Ascending aorta (tissue), 2 donors: ENCODE measurements at regions not wholly inside any gene's neighbourhood (a gene's known extent, or its start where the extent isn't known, plus 50 kb on each side); places are given as distances from the start of the nearest gene placed in this dataset.

Experiments
- DNase-seq, 2 donors: peaks; one replicate each; pipeline ENCODE4 v3.0.0-alpha.2; 2019; ENCODE audit warnings: low spot score in 2 of 2
- H3K27ac ChIP-seq, 2 donors: fragments of 200-600 bp; sonication (generic); one replicate each; pipeline ENCODE4 v1.5.1; 2016 to 2017; ENCODE audit warnings: mild to moderate bottlenecking in 1 of 2
- H3K27me3 ChIP-seq: fragments of 200-600 bp; sonication (generic); one replicate; pipeline ENCODE4 v1.5.1; 2017
- H3K36me3 ChIP-seq, 2 donors: fragments of 200-600 bp; sonication (generic); one replicate each; pipeline ENCODE4 v1.5.1; 2016
- H3K4me1 ChIP-seq, 2 donors: fragments of 200-600 bp; sonication (generic); one replicate each; pipeline ENCODE4 v1.5.1; 2016 to 2017; ENCODE audit warnings: mild to moderate bottlenecking in 1 of 2
- H3K4me3 ChIP-seq, 2 donors: fragments of 200-600 bp; sonication (generic); one replicate each; pipeline ENCODE4 v1.5.1; 2016 to 2017; ENCODE audit warnings: mild to moderate bottlenecking in 1 of 2
- H3K9me3 ChIP-seq, 2 donors: fragments of 200-600 bp; sonication (generic); one replicate each; pipeline ENCODE4 v1.5.1; 2016
- intact Hi-C: fragments of 100-400 bp; cut with DNase I; formaldehyde crosslinking; loops from one replicate; pipeline ENCODE4 v1.15.1; 2023
- TF ChIP-seq, protein P1 (sequence below), 3 experiments: fragments of 200-600 bp in 2 of 3; fragments of 450-650 bp in 1 of 3; sonication (generic) in 2 of 3; IDR thresholded peaks; one replicate each; pipeline ENCODE4 v1.5.1; 2016 to 2019; ENCODE audit warnings: antibody characterized with exemption in 3 of 3, mild to moderate bottlenecking in 1 of 3, moderate library complexity in 1 of 3

GRCh38 chr4:131084997-131085396 lies 1989.0 kb downstream of the C4orf33 start:
- Histone ChIP-seq H3K27ac (no peak overlapping the region), H3K4me3 (no peak overlapping the region), H3K4me1 (no peaks in the 10 kb centered on the region), H3K36me3 (no peaks in the 10 kb centered on the region), H3K9me3 (no peaks in the 10 kb centered on the region), H3K27me3 (no peaks in the 10 kb centered on the region)
- intact Hi-C loops: no loop called here
- no peak for DNase-seq
- TF ChIP-seq, protein P1, sequence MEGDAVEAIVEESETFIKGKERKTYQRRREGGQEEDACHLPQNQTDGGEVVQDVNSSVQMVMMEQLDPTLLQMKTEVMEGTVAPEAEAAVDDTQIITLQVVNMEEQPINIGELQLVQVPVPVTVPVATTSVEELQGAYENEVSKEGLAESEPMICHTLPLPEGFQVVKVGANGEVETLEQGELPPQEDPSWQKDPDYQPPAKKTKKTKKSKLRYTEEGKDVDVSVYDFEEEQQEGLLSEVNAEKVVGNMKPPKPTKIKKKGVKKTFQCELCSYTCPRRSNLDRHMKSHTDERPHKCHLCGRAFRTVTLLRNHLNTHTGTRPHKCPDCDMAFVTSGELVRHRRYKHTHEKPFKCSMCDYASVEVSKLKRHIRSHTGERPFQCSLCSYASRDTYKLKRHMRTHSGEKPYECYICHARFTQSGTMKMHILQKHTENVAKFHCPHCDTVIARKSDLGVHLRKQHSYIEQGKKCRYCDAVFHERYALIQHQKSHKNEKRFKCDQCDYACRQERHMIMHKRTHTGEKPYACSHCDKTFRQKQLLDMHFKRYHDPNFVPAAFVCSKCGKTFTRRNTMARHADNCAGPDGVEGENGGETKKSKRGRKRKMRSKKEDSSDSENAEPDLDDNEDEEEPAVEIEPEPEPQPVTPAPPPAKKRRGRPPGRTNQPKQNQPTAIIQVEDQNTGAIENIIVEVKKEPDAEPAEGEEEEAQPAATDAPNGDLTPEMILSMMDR (IDR thresholded peaks at IDR 0.05): no peak

DNA sequence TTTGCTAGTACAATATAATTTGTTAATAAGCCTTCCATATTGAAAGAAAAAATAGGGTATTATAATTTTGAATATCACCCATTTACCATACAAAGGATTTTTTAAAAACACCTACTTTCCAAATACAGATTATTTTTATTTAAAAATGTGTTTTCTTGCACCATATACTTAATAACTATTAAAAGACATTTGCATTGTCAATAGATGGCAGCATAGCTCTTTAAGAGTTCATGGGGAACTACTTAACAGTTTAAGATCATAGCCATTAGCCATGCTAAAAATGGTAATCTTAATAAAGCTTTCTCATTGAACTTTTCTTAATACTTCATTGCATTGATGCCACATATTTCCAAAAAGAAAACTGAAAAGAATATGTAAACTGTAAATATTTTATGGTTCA lies 1995.9 kb downstream of the C4orf33 start:
- H3K4me1 ChIP-seq: no peaks in the 10 kb centered on the region

DNA sequence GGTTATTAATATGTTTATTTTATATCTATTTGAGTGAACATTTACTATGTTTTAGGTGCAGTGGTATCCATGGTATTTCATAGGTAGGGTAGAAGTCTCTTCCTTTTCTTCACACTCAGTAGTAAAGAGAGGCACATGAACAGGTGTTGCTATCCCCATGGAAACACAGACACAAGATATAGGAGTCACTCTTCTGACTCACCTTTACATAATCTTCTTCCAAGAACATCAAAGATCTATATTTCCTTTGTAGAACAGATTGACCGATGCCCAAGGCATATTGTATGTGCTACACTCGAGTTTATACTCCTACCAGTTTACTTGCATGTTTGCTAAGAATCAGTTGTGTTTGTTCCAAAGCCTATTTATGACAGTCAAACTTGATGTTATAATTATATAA lies 1997.4 kb downstream of the C4orf33 start:
- no peak overlapping the region for H3K4me3 ChIP-seq
- H3K4me1 ChIP-seq: no peaks in the 10 kb centered on the region
- no peak for DNase-seq
- TF ChIP-seq, protein P1 (IDR thresholded peaks at IDR 0.05): no peak
- H3K27ac ChIP-seq: no peak overlapping the region
- H3K27me3 ChIP-seq: no peaks in the 10 kb centered on the region
- intact Hi-C loops: no loop called here
- H3K36me3 ChIP-seq: no peaks in the 10 kb centered on the region
- no peaks in the 10 kb centered on the region for H3K9me3 ChIP-seq

More for the DNA sequence above, 1995.9 kb downstream of the C4orf33 start:
- TF ChIP-seq, protein P1 (IDR thresholded peaks at IDR 0.05): no peak
- DNase-seq: no peak
- Histone ChIP-seq H3K27me3 (no peaks in the 10 kb centered on the region), H3K27ac (no peak overlapping the region), H3K36me3 (no peaks in the 10 kb centered on the region), H3K9me3 (no peaks in the 10 kb centered on the region), H3K4me3 (no peak overlapping the region)
- intact Hi-C loops: no loop called here

GRCh38 chr4:131098976-131099375 lies 2003.0 kb downstream of the C4orf33 start:
- TF ChIP-seq, protein P1 (IDR thresholded peaks at IDR 0.05): no peak
- intact Hi-C loops: no loop called here

DNA sequence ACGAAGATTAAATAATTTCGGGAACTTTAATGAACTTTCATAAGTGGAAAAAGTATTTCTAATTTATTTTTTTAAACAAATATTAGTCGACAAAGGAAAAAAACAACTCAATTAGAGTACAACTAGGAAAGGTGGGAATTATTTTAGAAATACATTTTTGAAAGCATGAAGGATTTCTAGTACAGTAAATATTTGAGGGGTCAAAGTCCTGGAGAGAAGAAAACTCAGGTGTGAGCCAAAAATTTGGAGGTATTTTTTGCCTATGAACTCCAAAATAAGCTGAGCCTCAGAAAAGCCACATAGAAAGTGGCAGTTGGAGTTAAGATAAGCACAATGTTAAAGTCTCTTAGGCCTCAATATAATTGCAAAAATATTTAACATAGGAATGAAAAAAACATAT lies 2017.3 kb downstream of the C4orf33 start:
- no peak overlapping the region for H3K4me3 ChIP-seq
- H3K4me1 ChIP-seq: no peaks in the 10 kb centered on the region
- H3K27ac ChIP-seq: no peak overlapping the region
- intact Hi-C loops: no loop called here
- no peaks in the 10 kb centered on the region for H3K36me3 ChIP-seq
- TF ChIP-seq, protein P1 (IDR thresholded peaks at IDR 0.05): no peak
- no peaks in the 10 kb centered on the region for H3K9me3 ChIP-seq
- H3K27me3 ChIP-seq: no peaks in the 10 kb centered on the region
- no peak for DNase-seq

More at GRCh38 chr4:131098976-131099375, 2003.0 kb downstream of the C4orf33 start:
- no peak for DNase-seq
- Histone ChIP-seq H3K27me3 (no peaks in the 10 kb centered on the region), H3K4me3 (no peak overlapping the region), H3K27ac (no peak overlapping the region), H3K36me3 (no peaks in the 10 kb centered on the region), H3K4me1 (no peaks in the 10 kb centered on the region), H3K9me3 (no peaks in the 10 kb centered on the region)

GRCh38 chr4:131113704-131114103 lies 2017.8 kb downstream of the C4orf33 start:
- TF ChIP-seq, protein P1 (IDR thresholded peaks at IDR 0.05): no peak
- DNase-seq: no peak

More at GRCh38 chr4:131113704-131114103, 2017.8 kb downstream of the C4orf33 start:
- Histone ChIP-seq H3K4me3 (no peak overlapping the region), H3K27me3 (no peaks in the 10 kb centered on the region), H3K36me3 (no peaks in the 10 kb centered on the region), H3K9me3 (no peaks in the 10 kb centered on the region), H3K4me1 (no peaks in the 10 kb centered on the region), H3K27ac (no peak overlapping the region)
- intact Hi-C loops: no loop called here
